GM12864 (cell line): ENCODE measurements at regions not wholly inside any gene's neighbourhood (a gene's known extent, or its start where the extent isn't known, plus 50 kb on each side); places are given as distances from the start of the nearest gene placed in this dataset.

Source experiments
- DNase-seq: peaks from one replicate; pipeline ENCODE4 v3.0.0-alpha.2; 2011; ENCODE audit warnings: low read depth
- H3K4me3 ChIP-seq: 2 replicates; pipeline ENCODE4 v1.5.1; 2011; ENCODE audit warnings: mild to moderate bottlenecking, low read depth, low read length, control low read depth
- CTCF ChIP-seq: IDR thresholded peaks from 2 replicates; pipeline ENCODE4 v1.5.1; 2011; ENCODE audit warnings: low read depth, mild to moderate bottlenecking, moderate library complexity, low read length, control low read depth, inconsistent platforms; ENCODE audit errors: missing control alignments

DNA sequence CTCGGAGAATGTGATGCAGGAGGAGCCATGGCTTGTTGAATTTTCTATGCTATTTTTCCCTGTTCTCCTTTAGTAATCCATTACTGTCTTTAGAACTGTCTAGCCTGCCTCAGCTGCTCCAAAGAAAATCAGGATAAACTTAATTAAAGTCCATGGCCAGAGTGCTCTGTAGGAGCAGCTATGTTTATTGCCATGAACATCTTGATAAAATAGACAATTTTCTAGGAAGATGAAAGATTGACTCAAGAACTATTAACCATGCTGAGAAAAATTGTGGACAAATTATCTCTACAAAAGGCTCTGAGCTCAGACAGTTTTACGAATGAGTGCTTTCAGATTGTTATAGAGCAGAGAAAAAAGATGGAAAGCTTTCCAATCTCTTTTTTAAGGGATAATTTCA, 193.0 kb downstream of the TTC32 start:
- no peak for TF ChIP-seq CTCF
- DNase-seq: no peak
- H3K4me3 ChIP-seq: no peak overlapping the region

GRCh38 chr2:19706332-19706731, 195.5 kb downstream of the TTC32 start:
- no peak for TF ChIP-seq CTCF
- DNase-seq: no peak
- no peak overlapping the region for H3K4me3 ChIP-seq

DNA sequence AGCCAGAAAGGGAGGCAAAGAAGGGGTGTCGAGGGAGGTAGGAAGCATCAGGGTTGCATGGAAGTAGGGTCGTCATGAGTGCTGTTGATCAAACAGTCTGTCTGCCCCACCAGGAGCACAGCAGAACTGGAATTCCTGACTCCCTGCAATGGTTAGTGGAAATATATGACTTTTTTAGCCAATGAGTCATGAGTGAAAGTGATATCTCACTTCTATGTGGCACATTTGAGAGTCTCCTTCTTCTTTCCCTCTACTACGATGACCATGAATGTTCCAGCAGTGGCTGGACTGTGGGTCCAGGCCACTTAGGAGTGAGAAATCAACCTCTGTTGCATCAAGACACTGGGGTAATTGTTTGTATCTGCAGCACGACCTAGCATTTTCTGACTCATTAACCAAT, 199.5 kb downstream of the TTC32 start:
- H3K4me3 ChIP-seq: no peak overlapping the region
- DNase-seq: no peak
- TF ChIP-seq CTCF: no peak

DNA sequence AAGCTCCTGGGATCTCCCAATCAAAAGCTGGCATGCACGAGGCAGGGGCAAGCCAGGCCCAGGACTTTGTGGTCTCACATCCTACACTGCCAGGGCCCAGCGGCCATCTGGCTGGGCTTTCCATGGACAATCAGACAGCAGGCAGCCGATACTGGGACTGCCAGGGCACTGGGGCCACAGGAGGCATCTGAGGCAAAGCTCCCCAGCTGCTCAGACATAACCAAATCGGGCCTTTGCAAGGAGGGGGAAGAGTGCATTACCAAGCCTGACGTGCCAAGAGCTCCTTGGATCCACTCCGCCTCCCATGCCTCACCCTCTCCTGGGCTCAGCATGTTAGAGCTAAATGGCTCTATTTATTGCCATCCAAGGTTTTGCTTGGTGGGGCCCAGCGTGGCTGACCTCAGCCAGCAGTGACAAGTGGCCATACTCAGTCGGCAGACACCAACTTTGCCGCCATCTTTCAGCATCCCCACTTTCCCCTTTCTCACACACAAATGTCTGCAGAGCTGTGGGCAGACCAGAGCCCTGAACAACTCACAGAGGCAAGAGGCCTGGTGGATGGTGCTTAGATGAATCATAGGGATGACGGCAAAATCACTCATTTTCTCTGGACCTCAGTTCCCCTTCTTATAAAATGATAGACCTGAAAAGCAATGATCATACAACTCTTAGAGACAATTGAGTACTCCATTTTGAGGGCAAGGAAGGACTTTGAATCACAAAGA, 200.8 kb downstream of the TTC32 start:
- DNase-seq: no peak
- no peak for TF ChIP-seq CTCF
- H3K4me3 ChIP-seq: no peak overlapping the region

GRCh38 chr2:19697131-19697530, 204.7 kb downstream of the TTC32 start:
- H3K4me3 ChIP-seq: no peak overlapping the region
- no peak for DNase-seq
- TF ChIP-seq CTCF: no peak

DNA sequence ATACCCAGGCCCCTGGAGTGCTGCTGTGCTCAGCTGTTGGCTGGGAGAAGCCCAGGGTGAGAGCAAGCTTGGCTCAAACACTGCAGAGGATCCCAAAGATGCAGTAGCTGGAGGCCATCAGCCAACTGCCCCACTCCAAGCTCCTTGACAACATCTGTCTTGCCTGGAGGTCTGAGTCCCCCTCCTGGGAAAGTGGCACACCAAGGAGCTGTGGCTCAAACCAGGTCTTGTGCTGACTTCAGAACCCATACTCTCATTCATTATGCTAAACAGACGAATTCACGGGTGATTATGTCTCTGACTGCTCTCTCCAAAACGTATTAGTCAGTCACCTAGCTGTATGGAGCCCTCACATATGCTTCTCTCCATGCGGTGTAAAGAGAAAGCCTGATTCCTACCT, 206.1 kb downstream of the TTC32 start:
- H3K4me3 ChIP-seq: no peak overlapping the region
- no peak for DNase-seq

More for the DNA sequence above, 206.1 kb downstream of the TTC32 start:
- TF ChIP-seq CTCF: no peak
